CD4-positive, alpha-beta T cell treated with Interleukin-4 for 1 hour (primary cell): ENCODE measurements at regions not wholly inside any gene's neighbourhood (a gene's known extent, or its start where the extent isn't known, plus 50 kb on each side); places are given as distances from the start of the nearest gene placed in this dataset.

Experiments
- DNase-seq, 2 donors: peaks; one replicate each; pipeline ENCODE4 v3.0.0-alpha.2; 2020 to 2022

- DNase-seq: no peak
Observed at GRCh38 chr1:29974316-29974724, 738.0 kb downstream of the PTPRU start.

DNA sequence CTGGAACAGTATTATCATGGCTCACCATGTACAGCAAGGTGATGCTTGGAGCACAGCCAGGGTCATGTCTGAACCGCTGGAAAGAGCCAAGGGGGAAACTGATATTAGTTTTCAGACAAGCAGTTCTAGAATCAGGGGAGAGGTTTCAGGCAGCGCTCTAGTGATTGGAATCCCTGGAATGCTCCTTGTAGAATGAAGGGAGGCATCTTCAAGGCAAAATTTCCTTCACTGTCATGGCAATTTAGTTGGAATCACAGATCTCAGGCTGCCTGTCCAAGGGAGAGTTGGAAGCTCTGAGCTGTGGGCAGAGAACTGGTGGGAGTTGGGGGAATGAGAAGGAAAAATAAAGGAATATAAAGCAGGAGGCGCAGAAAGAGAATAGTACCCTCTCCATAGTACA, 737.1 kb downstream of the PTPRU start:
- DNase-seq: no peak

DNA sequence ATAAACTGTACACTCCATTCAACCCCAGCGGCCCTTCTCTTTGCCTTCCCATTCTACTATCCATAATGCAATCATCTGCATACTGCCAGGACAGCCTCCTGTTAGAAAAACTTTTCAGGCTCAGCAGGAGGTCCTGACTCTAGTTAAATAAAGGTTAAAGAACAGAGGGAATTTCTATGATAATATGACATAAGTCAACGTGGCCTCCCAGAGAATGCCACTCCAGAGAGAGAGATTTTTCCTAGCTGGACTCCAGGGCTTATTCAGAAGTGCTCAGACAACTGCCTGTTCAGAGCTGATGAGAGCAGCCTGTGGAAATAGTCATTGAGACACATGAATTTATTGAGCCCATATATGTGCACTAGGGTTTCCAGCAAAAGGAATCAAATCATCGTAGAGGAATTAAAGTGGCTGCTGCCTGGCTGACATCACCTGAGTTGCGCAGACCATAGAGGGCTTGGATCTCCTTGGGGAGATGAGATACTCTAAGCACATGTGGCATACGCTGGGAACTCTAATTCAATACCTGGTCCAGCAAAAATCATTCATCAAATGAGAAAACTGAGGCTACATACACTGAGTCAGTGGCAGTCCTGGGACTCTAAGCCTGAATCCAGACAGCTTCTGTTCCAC, 736.2 kb downstream of the PTPRU start:
- DNase-seq: no peak

DNA sequence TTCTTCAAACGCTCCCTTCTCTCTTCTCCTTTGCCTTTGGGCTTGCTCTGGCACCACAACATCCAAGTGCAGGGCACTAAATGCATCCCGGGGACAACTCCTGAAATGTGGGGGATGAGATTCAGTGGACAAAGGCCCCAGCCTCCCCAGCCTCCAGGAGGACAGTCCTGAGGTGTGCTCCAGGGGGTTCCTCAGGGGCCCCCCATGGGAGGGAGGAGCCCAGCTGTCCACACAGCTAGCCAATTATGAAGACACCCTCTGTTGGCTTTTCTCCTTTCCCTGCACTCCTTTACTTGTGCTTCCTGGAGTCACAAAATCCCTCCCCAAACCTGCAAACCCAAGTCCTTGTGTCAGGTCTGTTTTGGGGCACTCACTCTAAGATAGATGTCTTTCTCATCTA, 735.4 kb downstream of the PTPRU start:
- no peak for DNase-seq

DNA sequence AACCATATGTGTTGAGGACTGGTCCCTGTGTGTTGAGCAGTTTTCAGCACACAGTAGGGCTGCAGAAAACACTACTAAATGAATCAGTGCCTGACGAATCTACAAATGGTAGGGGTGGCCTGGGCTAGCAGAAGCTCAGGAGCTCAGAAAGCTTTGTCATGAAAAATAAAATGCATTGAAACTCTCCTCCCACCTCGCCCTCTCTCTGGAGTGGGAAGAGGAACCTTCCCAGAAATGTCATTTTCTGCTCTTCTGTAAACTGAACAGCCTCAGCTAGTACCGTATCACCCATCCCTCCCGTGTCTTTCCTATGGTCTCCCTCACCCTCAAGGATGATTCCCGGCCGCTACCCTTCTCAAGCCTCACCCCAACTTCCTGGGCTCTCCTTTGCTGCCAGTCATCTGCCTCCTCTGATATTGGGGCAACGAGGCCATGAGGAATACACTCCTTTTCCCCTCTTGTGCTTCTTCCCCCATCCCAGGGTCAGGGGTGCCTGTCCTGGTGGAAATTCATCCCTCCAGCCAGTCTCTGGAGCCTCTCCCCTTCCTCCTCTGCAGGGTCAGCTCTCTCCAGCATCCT, 734.5 kb downstream of the PTPRU start:
- no peak for DNase-seq

GRCh38 chr1:29969576-29969975, 733.3 kb downstream of the PTPRU start:
- no peak for DNase-seq

DNA sequence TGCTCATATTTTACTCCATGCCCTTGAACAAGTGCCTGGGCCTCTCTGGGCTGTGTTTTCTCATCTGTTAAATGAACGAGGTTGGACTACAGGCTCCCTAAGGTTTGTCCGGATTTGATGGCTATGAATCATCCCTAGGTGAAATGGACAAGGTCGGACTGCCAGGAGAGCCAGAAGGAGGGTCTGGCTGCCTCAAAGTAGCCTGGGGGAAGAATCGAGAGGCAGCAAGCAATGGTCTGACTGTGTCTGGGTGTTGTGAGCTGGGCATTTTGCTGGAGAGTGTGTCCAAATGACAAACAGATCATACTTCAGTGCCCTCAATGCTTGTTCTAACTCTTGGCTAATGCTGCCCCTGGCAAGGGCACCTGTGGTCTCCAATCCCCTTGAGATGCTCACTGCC, 730.9 kb downstream of the PTPRU start:
- no peak for DNase-seq

- no peak for DNase-seq
Observed at GRCh38 chr1:29966526-29967045, 730.3 kb downstream of the PTPRU start.

DNA sequence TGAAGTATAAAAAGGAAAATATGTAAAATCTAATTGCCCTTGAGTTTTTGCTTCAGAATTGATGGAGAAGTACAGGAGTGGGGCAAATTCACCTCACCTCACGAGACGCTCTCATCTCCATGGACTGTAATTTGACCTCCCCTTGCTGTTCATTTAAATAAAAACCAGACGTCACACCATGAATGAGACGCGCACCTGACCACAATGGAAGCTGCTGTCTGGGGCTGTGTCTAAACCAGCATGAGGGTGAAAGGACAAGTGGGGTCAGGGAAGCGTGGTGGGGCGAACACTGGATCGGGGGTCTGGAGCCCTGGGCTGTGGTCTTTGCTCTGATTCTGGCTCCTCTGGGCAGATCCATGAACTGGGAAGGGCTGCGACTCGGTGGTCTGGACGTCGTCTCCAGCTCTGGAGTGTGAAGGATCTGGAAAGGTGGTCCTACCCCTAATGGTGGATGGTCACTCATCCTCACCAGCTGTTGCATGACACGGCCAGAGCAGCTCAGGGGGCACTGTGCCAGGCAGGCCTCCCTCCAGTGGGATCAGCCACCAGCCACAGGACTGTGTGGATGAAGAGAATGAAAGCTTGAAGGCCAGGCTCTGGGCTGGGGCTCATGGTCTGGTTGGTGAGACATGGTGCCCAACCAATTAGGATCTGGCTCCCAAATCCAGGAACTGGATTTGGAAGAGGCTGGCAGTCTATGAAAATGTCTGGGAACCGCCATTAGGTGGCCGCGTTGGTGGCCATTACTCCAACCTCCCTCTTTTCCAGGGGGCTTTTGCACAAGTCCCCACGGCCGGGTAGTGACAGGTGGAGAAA, 728.6 kb downstream of the PTPRU start:
- no peak for DNase-seq

- DNase-seq: no peak
Observed at GRCh38 chr1:29963946-29964345, 727.6 kb downstream of the PTPRU start.

GRCh38 chr1:29962831-29963247, 726.5 kb downstream of the PTPRU start:
- no peak for DNase-seq

DNA sequence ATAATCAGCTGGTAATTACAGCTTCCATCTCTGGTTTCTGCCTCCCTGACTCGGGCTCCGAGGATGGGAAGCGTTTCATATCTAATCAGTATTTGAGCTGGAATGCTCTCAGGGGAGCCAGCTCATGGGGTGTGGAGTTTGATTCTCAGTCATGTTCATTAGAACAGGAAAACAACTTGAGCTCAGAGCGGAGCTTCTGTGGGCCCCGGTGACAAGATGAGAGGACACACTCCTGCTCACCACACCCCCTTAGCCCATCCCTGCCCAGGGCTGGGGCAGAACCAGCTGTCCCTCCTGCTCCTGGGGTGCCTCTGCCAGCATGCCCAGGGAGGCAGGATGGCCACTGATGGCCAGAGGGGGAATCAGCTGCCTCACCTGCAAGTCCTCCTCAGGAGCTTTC, 726.0 kb downstream of the PTPRU start:
- no peak for DNase-seq

DNA sequence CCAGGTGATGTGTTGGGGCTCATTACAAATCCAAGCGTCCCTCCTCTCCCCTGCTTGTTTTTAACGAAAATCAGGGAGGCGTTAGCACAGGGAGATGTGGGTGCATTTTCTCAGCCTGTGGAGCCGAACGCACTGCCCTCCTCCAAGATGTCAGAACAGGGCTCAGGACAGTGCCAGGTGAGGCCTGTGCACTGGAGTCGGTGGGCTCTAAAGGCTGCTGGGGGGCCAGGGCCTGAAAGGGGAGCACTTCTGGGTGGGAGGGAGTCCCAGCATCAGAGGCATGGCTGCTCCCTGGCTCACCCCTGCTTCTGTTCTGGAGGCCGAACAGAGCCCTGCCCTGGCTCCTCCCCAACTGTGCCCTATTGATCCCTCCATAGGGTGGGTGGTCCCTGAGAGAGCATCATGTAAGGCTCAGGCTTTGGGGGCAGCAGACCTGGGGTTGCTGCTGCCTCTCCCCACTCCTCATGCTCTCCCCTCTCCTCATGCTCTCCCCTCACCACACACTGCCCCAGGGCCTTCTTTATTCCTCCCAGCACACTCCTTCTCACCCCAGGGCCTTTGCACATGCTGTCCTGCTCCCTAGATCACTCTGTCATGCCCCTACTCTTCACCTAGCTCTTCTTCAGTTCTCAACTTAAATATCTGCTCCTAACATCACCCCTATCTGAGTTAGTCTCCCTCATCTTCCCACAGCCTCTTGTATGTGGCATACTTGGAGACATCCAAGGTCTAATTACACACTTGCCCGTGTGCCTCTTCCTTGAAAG, 725.2 kb downstream of the PTPRU start:
- no peak for DNase-seq

DNA sequence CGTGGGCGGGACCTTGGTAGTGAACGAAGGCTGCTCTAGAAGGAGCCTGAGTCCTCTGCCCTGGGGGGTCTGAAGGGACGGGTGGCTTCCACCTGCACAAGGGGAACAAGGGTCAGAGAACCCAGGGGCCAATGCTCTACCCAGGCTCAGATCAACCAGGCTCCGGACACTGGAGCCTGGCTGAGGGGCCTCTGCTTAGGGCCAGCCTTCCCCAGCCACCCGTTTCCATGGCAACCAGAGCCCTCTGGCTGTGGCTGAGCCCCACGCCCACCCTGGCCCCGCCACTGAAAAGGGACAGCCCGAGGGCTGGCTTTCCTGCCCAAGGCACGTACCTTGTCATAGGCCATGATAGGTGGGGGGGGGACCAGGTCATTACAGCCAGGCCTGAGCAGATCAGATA, 724.6 kb downstream of the PTPRU start:
- no peak for DNase-seq

GRCh38 chr1:29960156-29960755, 723.9 kb downstream of the PTPRU start:
- DNase-seq: no peak

- DNase-seq: no peak
Observed at GRCh38 chr1:29959356-29959755, 723.0 kb downstream of the PTPRU start.

GRCh38 chr1:29958271-29958670, 721.9 kb downstream of the PTPRU start:
- no peak for DNase-seq

GRCh38 chr1:29956349-29957030, 720.2 kb downstream of the PTPRU start:
- DNase-seq: no peak

DNA sequence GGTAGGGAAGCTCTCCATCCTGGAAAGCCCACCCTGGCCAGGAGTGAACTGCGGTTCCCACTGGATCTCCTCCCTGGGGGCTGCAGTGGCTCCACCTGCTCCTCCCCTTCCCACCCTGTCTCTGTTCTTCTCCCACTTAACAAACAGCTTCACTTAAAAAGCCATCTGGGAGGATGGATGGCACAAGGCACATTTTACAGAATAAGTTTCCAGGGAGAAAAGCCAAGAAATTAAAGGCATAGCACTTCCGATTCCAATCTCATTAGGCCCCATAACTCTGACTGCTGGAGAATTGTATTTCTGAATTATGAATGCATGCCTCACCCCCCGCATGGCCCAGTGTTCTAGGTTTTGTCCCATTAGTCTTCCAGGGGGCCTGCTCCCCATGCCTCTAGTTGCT, 718.3 kb downstream of the PTPRU start:
- no peak for DNase-seq

GRCh38 chr1:29953961-29954360, 717.6 kb downstream of the PTPRU start:
- DNase-seq: no peak

DNA sequence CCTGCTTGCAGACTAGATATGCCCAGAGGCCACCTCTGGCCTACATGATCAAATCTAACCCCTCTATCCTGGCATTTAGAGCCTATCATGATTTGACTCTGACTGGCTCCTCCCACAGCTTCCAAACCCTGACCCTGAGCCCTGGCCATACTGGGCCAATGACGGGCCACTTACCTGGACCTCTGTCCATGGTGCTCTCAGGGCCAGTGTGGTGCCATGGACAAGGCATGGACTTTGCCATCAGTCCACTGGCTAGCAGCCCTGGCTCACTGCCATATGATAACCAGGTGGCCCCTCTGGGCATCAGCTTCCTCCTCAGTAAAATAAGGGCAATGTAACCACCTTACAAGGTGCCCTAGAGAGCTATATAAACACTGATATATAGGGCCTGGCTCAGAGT, 713.4 kb downstream of the PTPRU start:
- DNase-seq: no peak

DNA sequence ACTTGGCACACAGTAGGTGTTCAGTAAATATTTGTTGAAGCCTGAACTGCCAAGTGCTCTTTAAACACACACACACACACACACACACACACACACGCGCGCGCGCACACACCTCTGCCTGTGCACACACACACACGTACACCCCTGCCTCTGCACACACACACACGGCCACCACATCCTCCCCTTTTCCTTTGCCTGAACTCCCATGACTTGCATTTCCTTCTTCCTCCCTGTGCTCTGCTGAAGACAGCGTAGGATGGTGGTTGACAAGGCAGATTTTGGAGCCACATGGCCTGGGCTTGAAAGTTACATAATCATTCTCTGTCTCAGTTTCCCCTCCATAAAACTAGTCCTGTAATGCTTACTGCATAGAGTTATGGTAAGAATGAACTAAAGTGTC, 712.3 kb downstream of the PTPRU start:
- DNase-seq: no peak
